HCT116 (cell line): ENCODE measurements at regions not wholly inside any gene's neighbourhood (a gene's known extent, or its start where the extent isn't known, plus 50 kb on each side); places are given as distances from the start of the nearest gene placed in this dataset.

Source experiments
- ATAC-seq: fragments of 200-7000 bp; cut with Tn5 transposase; 2 replicates; pipeline ENCODE4 v1.9.1; 2020; ENCODE audit warnings: mild to moderate bottlenecking, moderate library complexity
- BruUV-seq: library from RNA; stranded (reverse); fragments of 400-500 nt; replicated peaks from 2 replicates; lab custom pipeline; 2021; lab: Mats Ljungman, UMichigan
- CTCF ChIA-PET: fragments of 300-600 bp; sonication (Branson Sonifier 250); formaldehyde crosslinking; loops from one replicate; lab custom pipeline; 2021; ENCODE audit warnings: antibody characterized with exemption; lab: Charles Lee
- POLR2A ChIA-PET: fragments of 300-600, 350-600 bp; sonication (Branson Sonifier 250); formaldehyde crosslinking; loops from one replicate; lab custom pipeline; 2021; ENCODE audit warnings: antibody characterized with exemption; lab: Charles Lee
- RAD21 ChIA-PET, 2 experiments: fragments of 300-600 bp; sonication (Branson Sonifier 250); formaldehyde crosslinking; loops; one replicate each; lab custom pipeline; 2023; ENCODE audit warnings: low total read pairs in 2 of 2; ENCODE audit not compliant: uncharacterized antibody in 2 of 2, unreplicated experiment in 2 of 2, low non-redundant PET in 1 of 2; lab: Charles Lee
- DNase-seq: peaks from one replicate; pipeline ENCODE4 v3.0.0-alpha.2; 2010; ENCODE audit warnings: low read depth, low spot score
- H2AFZ ChIP-seq: fragments of 200-600 bp; shearing (Covaris generic), sonication (generic); 2 replicates; pipeline ENCODE4 v1.6.1; 2017; ENCODE audit warnings: low read depth, mixed run types, mixed read lengths, antibody characterized with exemption, low read length; ENCODE audit not compliant: poor library complexity, severe bottlenecking
- H3K27ac ChIP-seq: 2 replicates; pipeline ENCODE4 v1.5.1; 2012; ENCODE audit warnings: low read depth, low read length
- H3K27me3 ChIP-seq: fragments of 200-600 bp; sonication (generic); 2 replicates; pipeline ENCODE4 v1.6.1; 2016; ENCODE audit warnings: mixed run types, low read length, mixed read lengths; ENCODE audit not compliant: insufficient read depth
- H3K36me3 ChIP-seq, 2 experiments: fragments of 200-500 bp in 1 of 2; fragments of 200-600 bp in 1 of 2; sonication (Bioruptor generic) in 1 of 2; sonication (generic) in 1 of 2; 2 replicates each; pipeline versions ENCODE4 v1.5.1 to v1.6.1; 2014 to 2016; ENCODE audit warnings: low read length in 2 of 2, inconsistent platforms in 1 of 2, mixed read lengths in 1 of 2, mixed run types in 1 of 2; ENCODE audit not compliant: insufficient read depth in 2 of 2, control insufficient read depth in 1 of 2
- H3K4me1 ChIP-seq, 2 experiments: fragments of 200-600 bp in 1 of 2; sonication (generic) in 1 of 2; 2 replicates each; pipeline versions ENCODE4 v1.5.1 to v1.6.1; 2012 to 2017; ENCODE audit warnings: low read length in 2 of 2, inconsistent platforms in 1 of 2, mild to moderate bottlenecking in 1 of 2, mixed read lengths in 1 of 2, mixed run types in 1 of 2, moderate library complexity in 1 of 2; ENCODE audit not compliant: insufficient read depth in 2 of 2, control insufficient read depth in 1 of 2
- H3K4me2 ChIP-seq: fragments of 200-600 bp; sonication (generic); 2 replicates; pipeline ENCODE4 v1.6.1; 2017; ENCODE audit warnings: mixed run types, low read length, mixed read lengths
- H3K4me3 ChIP-seq, 2 experiments: fragments of 200-600 bp in 1 of 2; sonication (generic) in 1 of 2; replicated peaks in 1 of 2; 2 replicates each; pipeline ENCODE4 v1.5.1; 2011 to 2016; ENCODE audit warnings: low read length in 2 of 2, control low read depth in 1 of 2, low read depth in 1 of 2, mild to moderate bottlenecking in 1 of 2, mixed read lengths in 1 of 2, mixed run types in 1 of 2
- H3K79me2 ChIP-seq: fragments of 200-600 bp; sonication (generic); 2 replicates; pipeline ENCODE4 v1.6.1; 2017; ENCODE audit warnings: mild to moderate bottlenecking, mixed run types, low read length, moderate library complexity, mixed read lengths; ENCODE audit not compliant: insufficient read depth
- H3K9ac ChIP-seq: fragments of 200-600 bp; sonication (generic); 2 replicates; pipeline ENCODE4 v1.6.1; 2016; ENCODE audit warnings: low read length, mixed read lengths
- H3K9me2 ChIP-seq: fragments of 200-600 bp; sonication (generic), shearing (Covaris generic); 2 replicates; pipeline ENCODE4 v1.6.1; 2017; ENCODE audit warnings: mixed run types, mild to moderate bottlenecking, moderate library complexity; ENCODE audit not compliant: insufficient read depth
- H3K9me3 ChIP-seq, 2 experiments: fragments of 200-500 bp in 1 of 2; fragments of 200-600 bp in 1 of 2; sonication (Bioruptor generic) in 1 of 2; sonication (generic) in 1 of 2; 2 replicates each; pipeline ENCODE4 v1.6.1; 2014 to 2017; ENCODE audit warnings: low read length in 2 of 2, mixed read lengths in 2 of 2, inconsistent platforms in 1 of 2, low read depth in 1 of 2, mild to moderate bottlenecking in 1 of 2, mixed run types in 1 of 2, moderate library complexity in 1 of 2; ENCODE audit not compliant: control insufficient read depth in 1 of 2, insufficient read depth in 1 of 2
- H4K20me1 ChIP-seq: fragments of 200-600 bp; sonication (generic), shearing (Covaris generic); 2 replicates; pipeline ENCODE4 v1.6.1; 2017; ENCODE audit warnings: mixed run types, mild to moderate bottlenecking, moderate library complexity; ENCODE audit not compliant: insufficient read depth
- EGR1 ChIP-seq: IDR thresholded peaks from 2 replicates; pipeline ENCODE4 v1.6.1; 2012; ENCODE audit warnings: low read depth
- ELF1 ChIP-seq: IDR thresholded peaks from 2 replicates; pipeline ENCODE4 v1.6.1; 2012; ENCODE audit warnings: low read depth, borderline replicate concordance
- EZH2 ChIP-seq: fragments of 200-600 bp; sonication (generic); IDR thresholded peaks from 2 replicates; pipeline ENCODE4 v1.6.1; 2017; ENCODE audit warnings: antibody characterized with exemption, mixed run types
- EZH2phosphoT487 ChIP-seq: fragments of 200-600 bp; IDR thresholded peaks from 2 replicates; pipeline ENCODE4 v1.6.1; 2018; ENCODE audit warnings: antibody characterized with exemption, borderline replicate concordance
- POLR2A ChIP-seq: IDR thresholded peaks from 2 replicates; pipeline ENCODE4 v1.7.0; 2011; ENCODE audit warnings: borderline replicate concordance; ENCODE audit not compliant: insufficient read depth, insufficient read length; ENCODE audit errors: extremely low read depth
- POLR2AphosphoS5 ChIP-seq: IDR thresholded peaks from 2 replicates; pipeline ENCODE4 v1.6.1; 2011; ENCODE audit warnings: mild to moderate bottlenecking, low read depth, low read length, moderate library complexity
- RAD21 ChIP-seq: IDR thresholded peaks from 2 replicates; pipeline ENCODE4 v1.6.1; 2012; ENCODE audit warnings: low read depth, mild to moderate bottlenecking
- SIN3A ChIP-seq: IDR thresholded peaks from 2 replicates; pipeline ENCODE4 v1.6.1; 2012; ENCODE audit warnings: low read depth
- TCF7L2 ChIP-seq: IDR thresholded peaks from 2 replicates; pipeline ENCODE4 v1.7.0; 2011; ENCODE audit warnings: borderline replicate concordance, inconsistent platforms; ENCODE audit not compliant: insufficient read depth, insufficient read length; ENCODE audit errors: extremely low read depth
- YY1 ChIP-seq: IDR thresholded peaks from 2 replicates; pipeline ENCODE4 v1.6.1; 2011; ENCODE audit warnings: low read length, low read depth, moderate library complexity, mild to moderate bottlenecking; ENCODE audit not compliant: insufficient replicate concordance; ENCODE audit errors: extremely low read depth
- intact Hi-C: fragments of 100-400 bp; cut with micrococcal nuclease; formaldehyde crosslinking; loops from 2 replicates; pipeline ENCODE4 v1.10.0; 2022
- TF ChIP-seq, protein P1 (sequence below): IDR thresholded peaks from 2 replicates; pipeline ENCODE4 v1.6.1; 2011; ENCODE audit warnings: mild to moderate bottlenecking, low read length, moderate library complexity; ENCODE audit not compliant: insufficient replicate concordance; ENCODE audit errors: extremely low read depth
- TF ChIP-seq, protein P2 (sequence below): IDR thresholded peaks from 2 replicates; pipeline ENCODE4 v1.6.1; 2012

DNA sequence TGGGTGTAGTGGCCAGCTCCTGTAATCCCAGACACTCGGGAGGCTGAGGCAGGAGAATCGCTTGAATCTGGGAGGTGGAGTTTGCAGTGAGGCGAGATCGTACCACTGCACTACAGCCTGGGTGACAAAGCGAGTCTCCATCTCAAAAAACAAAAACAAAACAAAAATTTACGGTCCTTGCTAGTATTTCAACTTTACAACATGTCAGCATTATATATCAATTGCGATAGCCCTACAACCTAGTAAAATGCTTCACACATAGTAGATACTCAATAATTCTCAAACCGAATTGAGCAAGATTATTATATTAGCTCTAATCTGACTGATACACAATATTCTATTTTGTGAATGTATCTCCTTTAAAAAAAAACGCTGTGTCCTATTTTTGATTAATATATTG, 1411.0 kb upstream of the WWC1 start:
- Histone ChIP-seq H3K9me3 (peaks cover 3 to 8% of the 10 kb centered on the region in 2 experiments; a peak in 1 of 4 replicates), H3K27ac (no peak overlapping the region), H3K4me2 (no peak overlapping the region), H3K27me3 (no peaks in the 10 kb centered on the region)
- no peak for TF ChIP-seq POLR2AphosphoS5
- TF ChIP-seq EGR1 = no peak
- no peak for TF ChIP-seq POLR2A
- TF ChIP-seq YY1 = no peak
- TF ChIP-seq, protein P1, sequence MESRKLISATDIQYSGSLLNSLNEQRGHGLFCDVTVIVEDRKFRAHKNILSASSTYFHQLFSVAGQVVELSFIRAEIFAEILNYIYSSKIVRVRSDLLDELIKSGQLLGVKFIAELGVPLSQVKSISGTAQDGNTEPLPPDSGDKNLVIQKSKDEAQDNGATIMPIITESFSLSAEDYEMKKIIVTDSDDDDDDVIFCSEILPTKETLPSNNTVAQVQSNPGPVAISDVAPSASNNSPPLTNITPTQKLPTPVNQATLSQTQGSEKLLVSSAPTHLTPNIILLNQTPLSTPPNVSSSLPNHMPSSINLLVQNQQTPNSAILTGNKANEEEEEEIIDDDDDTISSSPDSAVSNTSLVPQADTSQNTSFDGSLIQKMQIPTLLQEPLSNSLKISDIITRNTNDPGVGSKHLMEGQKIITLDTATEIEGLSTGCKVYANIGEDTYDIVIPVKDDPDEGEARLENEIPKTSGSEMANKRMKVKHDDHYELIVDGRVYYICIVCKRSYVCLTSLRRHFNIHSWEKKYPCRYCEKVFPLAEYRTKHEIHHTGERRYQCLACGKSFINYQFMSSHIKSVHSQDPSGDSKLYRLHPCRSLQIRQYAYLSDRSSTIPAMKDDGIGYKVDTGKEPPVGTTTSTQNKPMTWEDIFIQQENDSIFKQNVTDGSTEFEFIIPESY = no peak
- TF ChIP-seq EZH2phosphoT487 = no peak
- TF ChIP-seq ELF1 = no peak
- TF ChIP-seq EZH2 = no peak
- TF ChIP-seq, protein P2, sequence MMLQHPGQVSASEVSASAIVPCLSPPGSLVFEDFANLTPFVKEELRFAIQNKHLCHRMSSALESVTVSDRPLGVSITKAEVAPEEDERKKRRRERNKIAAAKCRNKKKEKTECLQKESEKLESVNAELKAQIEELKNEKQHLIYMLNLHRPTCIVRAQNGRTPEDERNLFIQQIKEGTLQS = no peak
- no peak for TF ChIP-seq RAD21
- no peak for TF ChIP-seq TCF7L2
- no peak for TF ChIP-seq SIN3A
- TF ChIP-seq, all 23 proteins: peak for 0
- ChIA-PET POLR2A (no interaction called here), RAD21 (no interaction called here), CTCF (no interaction called here)
- H3K9me2 ChIP-seq = no peaks in the 10 kb centered on the region
- no peak overlapping the region for H2AFZ ChIP-seq
- no peak overlapping the region for H3K9ac ChIP-seq
- intact Hi-C loops = no loop called here
- no peaks in the 10 kb centered on the region for H4K20me1 ChIP-seq
- 0 out of 4 replicates have a peak, but pooled peaks cover 0 to 3% of the 10 kb centered on the region in 2 experiments for H3K36me3 ChIP-seq
- H3K4me3 ChIP-seq = no peak overlapping the region
- ATAC-seq (no peak), DNase-seq (no peak)
- BruUV-seq = no TSS peak
- H3K79me2 ChIP-seq = no peaks in the 10 kb centered on the region
- H3K4me1 ChIP-seq = no peaks in the 10 kb centered on the region
